NCI-H82 (cell line): ENCODE measurements at regions not wholly inside any gene's neighbourhood (a gene's known extent, or its start where the extent isn't known, plus 50 kb on each side); places are given as distances from the start of the nearest gene placed in this dataset.

Experiments used
- DNase-seq: peaks from one replicate; lab custom pipeline; 2025; lab: John Stamatoyannopoulos, UW

- DNase-seq = no peak
Measured at GRCh38 chr5:129821477-129822131, 73.7 kb downstream of the MINAR2 start.

GRCh38 chr5:129830288-129830687, 74.0 kb upstream of the CHSY3 start:
- DNase-seq = no peak

- no peak for DNase-seq
Measured at GRCh38 chr5:129836321-129836720, 67.9 kb upstream of the CHSY3 start.

- DNase-seq = peak; percentile 15
Measured at GRCh38 chr5:129844764-129845163, 59.5 kb upstream of the CHSY3 start.

- peak; percentile 83 for DNase-seq
Measured at GRCh38 chr5:129852747-129853352, 51.4 kb upstream of the CHSY3 start.

- DNase-seq = no peak
Measured at GRCh38 chr5:129853588-129853987, 50.7 kb upstream of the CHSY3 start.
